ENCODE measurements at regions not wholly inside any gene's neighbourhood (a gene's known extent, or its start where the extent isn't known, plus 50 kb on each side); places are given as distances from the start of the nearest gene placed in this dataset.

DNA sequence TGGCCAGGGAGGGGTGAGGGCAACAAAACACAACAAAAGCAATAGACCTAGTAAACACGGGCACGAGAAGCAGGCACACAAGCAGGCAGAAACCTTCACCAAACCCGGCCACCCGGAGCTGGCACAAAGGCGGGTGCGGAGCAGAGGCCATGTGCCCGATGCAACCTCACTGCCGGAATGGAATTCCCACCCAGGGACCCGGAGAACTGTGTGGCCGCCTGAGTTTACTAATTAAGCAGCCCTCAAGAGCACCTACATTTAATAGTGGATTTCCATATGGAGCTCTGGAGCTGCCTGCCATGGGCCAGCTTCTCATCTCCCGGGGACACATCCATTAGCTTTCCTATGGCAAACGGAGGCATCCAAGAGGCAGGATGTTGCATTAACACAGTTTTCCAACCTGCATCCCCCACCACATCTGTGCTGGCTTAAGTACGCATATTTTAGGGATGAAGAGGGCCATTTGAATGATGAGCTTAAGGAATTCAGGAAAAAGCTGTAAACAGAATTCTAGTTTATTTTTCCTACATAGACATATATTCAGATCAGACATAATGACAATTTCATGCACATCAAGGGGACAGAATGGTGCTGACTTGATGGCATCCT is 104.5 kb upstream of the SMIM21 start:
- TF ChIP-seq, protein P1, sequence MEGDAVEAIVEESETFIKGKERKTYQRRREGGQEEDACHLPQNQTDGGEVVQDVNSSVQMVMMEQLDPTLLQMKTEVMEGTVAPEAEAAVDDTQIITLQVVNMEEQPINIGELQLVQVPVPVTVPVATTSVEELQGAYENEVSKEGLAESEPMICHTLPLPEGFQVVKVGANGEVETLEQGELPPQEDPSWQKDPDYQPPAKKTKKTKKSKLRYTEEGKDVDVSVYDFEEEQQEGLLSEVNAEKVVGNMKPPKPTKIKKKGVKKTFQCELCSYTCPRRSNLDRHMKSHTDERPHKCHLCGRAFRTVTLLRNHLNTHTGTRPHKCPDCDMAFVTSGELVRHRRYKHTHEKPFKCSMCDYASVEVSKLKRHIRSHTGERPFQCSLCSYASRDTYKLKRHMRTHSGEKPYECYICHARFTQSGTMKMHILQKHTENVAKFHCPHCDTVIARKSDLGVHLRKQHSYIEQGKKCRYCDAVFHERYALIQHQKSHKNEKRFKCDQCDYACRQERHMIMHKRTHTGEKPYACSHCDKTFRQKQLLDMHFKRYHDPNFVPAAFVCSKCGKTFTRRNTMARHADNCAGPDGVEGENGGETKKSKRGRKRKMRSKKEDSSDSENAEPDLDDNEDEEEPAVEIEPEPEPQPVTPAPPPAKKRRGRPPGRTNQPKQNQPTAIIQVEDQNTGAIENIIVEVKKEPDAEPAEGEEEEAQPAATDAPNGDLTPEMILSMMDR (IDR thresholded peaks at IDR 0.05), result no peak
- no peak for TF ChIP-seq EZH2 (IDR thresholded peaks at IDR 0.05)
